ENCODE measurements at regions not wholly inside any gene's neighbourhood (a gene's known extent, or its start where the extent isn't known, plus 50 kb on each side); places are given as distances from the start of the nearest gene placed in this dataset.

DNA sequence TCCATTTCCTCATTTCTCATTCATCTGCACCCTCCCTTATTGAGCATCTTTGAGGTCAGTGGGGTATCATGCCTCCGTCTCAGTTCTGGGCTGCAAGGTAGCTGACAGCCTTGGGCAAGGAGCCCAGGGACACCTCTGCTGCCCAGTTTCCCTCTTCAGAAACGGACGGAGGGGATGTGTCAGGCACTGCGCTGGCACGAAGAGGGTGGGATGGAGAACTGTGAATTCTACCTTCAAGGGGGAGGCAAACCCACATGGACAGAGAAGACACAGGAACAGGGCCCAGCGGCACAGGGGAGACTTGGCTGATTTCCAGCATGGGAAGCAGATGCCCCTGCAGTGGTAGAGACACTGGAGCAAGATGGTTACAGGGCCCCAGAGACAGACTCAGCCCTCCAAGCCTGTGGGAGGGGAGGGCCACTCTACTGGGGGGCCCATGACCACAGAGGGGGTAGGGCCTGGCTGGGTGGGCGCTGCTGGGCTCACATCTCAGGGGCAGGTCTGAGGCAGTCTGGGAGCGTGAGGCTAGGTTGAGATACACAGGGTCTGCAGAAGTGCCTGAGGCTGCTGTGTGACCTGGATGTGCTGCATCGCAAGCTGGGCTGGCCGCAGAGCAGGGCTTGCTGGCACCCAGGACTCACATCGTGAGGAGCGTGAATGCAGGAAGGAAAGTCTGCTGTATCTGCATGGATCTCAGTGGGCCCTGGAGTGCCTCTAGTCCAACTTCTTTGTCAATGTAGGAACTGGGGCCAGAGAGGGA is 92.3 kb downstream of the HS1BP3 start:
- DNase-seq, result no peak
- Histone ChIP-seq H2BK5ac (ENCODE audit: low read depth, low read length, poor library complexity) (no peak overlapping the region), H4K12ac (ENCODE audit: low read depth, low read length) (no peak overlapping the region), H3K4me1 (ENCODE audit: control insufficient read depth in 1 of 2, insufficient read depth in 2 of 2, low read length in 2 of 2) (peaks cover 21 to 26% of the 10 kb centered on the region in 2 experiments), H2AFZ (ENCODE audit: insufficient read depth, low read length, poor library complexity) (no peak overlapping the region), H4K91ac (ENCODE audit: low read depth, low read length) (no peak overlapping the region), H3K4ac (ENCODE audit: low read depth, low read length) (no peak overlapping the region), H3K27me3 (ENCODE audit: insufficient read depth, low read length) (no peaks in the 10 kb centered on the region), H3K4me2 (ENCODE audit: low read length) (no peak overlapping the region), H3K9ac (ENCODE audit: low read length) (no peak overlapping the region), H2BK12ac (ENCODE audit: low read length) (no peak overlapping the region), H2AK5ac (ENCODE audit: low read length) (no peak overlapping the region), H4K8ac (ENCODE audit: low read depth, low read length) (no peak overlapping the region), H2BK120ac (ENCODE audit: insufficient read depth, low read length, poor library complexity) (no peak overlapping the region), H3K79me1 (ENCODE audit: low read length) (peaks cover 23% of the 10 kb centered on the region), H3K36me3 (ENCODE audit: control insufficient read depth in 1 of 2, insufficient read depth in 2 of 2, low read length in 2 of 2) (no peaks in the 10 kb centered on the region), H3K18ac (ENCODE audit: low read length) (no peak overlapping the region), H3K23ac (ENCODE audit: low read length) (no peak overlapping the region), H3K79me2 (ENCODE audit: control insufficient read depth, insufficient read depth, low read length, poor library complexity) (no peaks in the 10 kb centered on the region), H3K27ac (ENCODE audit: low read depth, low read length) (no peak overlapping the region), H3K14ac (ENCODE audit: low read length) (no peak overlapping the region), H3K4me3 (ENCODE audit: low read depth, low read length) (no peak overlapping the region), H3K9me3 (ENCODE audit: insufficient read depth, low read depth, low read length) (peaks cover 2% of the 10 kb centered on the region)
- WGBS (ENCODE audit: extremely low coverage, insufficient coverage, insufficient read length), result no CpG with 5 or more reads among the region's 12 CpGs

DNA sequence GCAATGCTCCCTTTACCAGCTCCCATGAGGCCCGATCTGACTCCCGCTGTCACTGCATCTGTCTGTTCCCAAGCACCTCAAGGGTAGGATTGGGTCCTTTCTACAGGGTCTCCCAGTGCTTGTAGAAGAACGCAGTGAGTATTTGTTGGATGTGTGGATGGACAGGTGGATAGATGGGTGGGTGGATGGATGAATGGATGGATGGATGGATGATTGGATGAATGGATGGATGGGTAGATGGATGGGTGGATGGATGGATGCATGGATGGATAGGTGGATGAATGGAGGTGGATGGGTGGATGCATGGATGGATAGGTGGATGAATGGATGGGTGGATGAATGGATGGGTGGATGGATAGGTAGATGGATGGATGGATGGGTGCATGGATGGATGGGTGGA is 91.6 kb downstream of the HS1BP3 start:
- no peak overlapping the region for H2BK12ac ChIP-seq (ENCODE audit: low read length)
- peaks cover 2% of the 10 kb centered on the region for H3K9me3 ChIP-seq (ENCODE audit: insufficient read depth, low read depth, low read length)
- no CpG with 5 or more reads among the region's 3 CpGs for WGBS (ENCODE audit: extremely low coverage, insufficient coverage, insufficient read length)
- H3K79me1 ChIP-seq (ENCODE audit: low read length), result peaks cover 24% of the 10 kb centered on the region
- H2AK5ac ChIP-seq (ENCODE audit: low read length), result no peak overlapping the region
- H3K27me3 ChIP-seq (ENCODE audit: insufficient read depth, low read length), result no peaks in the 10 kb centered on the region
- H3K14ac ChIP-seq (ENCODE audit: low read length), result no peak overlapping the region
- H3K18ac ChIP-seq (ENCODE audit: low read length), result no peak overlapping the region
- no peak overlapping the region for H4K8ac ChIP-seq (ENCODE audit: low read depth, low read length)
- no peak overlapping the region for H3K4ac ChIP-seq (ENCODE audit: low read depth, low read length)
- peaks cover 21 to 26% of the 10 kb centered on the region in 2 experiments for H3K4me1 ChIP-seq (ENCODE audit: control insufficient read depth in 1 of 2, insufficient read depth in 2 of 2, low read length in 2 of 2)
- no peak overlapping the region for H2BK120ac ChIP-seq (ENCODE audit: insufficient read depth, low read length, poor library complexity)
- no peak overlapping the region for H4K91ac ChIP-seq (ENCODE audit: low read depth, low read length)
- no peaks in the 10 kb centered on the region for H3K79me2 ChIP-seq (ENCODE audit: control insufficient read depth, insufficient read depth, low read length, poor library complexity)
- no peak overlapping the region for H2BK5ac ChIP-seq (ENCODE audit: low read depth, low read length, poor library complexity)
- no peaks in the 10 kb centered on the region for H3K36me3 ChIP-seq (ENCODE audit: control insufficient read depth in 1 of 2, insufficient read depth in 2 of 2, low read length in 2 of 2)
- H2AFZ ChIP-seq (ENCODE audit: insufficient read depth, low read length, poor library complexity), result no peak overlapping the region
- H3K4me3 ChIP-seq (ENCODE audit: low read depth, low read length), result no peak overlapping the region
- H4K12ac ChIP-seq (ENCODE audit: low read depth, low read length), result no peak overlapping the region
- no peak overlapping the region for H3K4me2 ChIP-seq (ENCODE audit: low read length)
- no peak for DNase-seq
- no peak overlapping the region for H3K9ac ChIP-seq (ENCODE audit: low read length)
- no peak overlapping the region for H3K23ac ChIP-seq (ENCODE audit: low read length)
- H3K27ac ChIP-seq (ENCODE audit: low read depth, low read length), result no peak overlapping the region

DNA sequence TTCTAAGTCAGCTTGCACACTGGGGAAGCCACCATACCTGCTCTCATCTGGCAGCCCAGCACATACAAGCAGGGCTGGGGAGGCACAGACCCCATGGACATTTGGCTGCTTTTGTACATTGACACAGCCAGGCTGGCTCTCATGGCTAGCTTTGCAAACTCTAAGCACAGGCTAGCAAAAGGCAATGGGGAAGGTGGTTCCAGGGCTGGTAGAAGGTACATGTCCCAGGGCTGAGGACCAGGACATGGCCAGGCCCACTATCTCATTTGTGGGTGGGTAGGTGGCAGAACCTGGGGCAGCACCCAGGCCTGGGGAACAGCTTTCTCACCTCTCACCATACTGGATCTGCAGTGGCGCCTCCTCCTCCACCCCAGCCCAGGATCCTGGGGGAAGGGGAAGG is 90.9 kb downstream of the HS1BP3 start:
- Histone ChIP-seq H2BK120ac (ENCODE audit: insufficient read depth, low read length, poor library complexity) (no peak overlapping the region), H2AFZ (ENCODE audit: insufficient read depth, low read length, poor library complexity) (no peak overlapping the region), H3K23ac (ENCODE audit: low read length) (no peak overlapping the region), H3K4me2 (ENCODE audit: low read length) (no peak overlapping the region), H2AK5ac (ENCODE audit: low read length) (peak overlapping the region; percentile 25), H3K4me1 (ENCODE audit: control insufficient read depth in 1 of 2, insufficient read depth in 2 of 2, low read length in 2 of 2) (peaks cover 21 to 26% of the 10 kb centered on the region in 2 experiments), H3K18ac (ENCODE audit: low read length) (no peak overlapping the region), H2BK5ac (ENCODE audit: low read depth, low read length, poor library complexity) (no peak overlapping the region), H3K79me1 (ENCODE audit: low read length) (peaks cover 27% of the 10 kb centered on the region), H3K79me2 (ENCODE audit: control insufficient read depth, insufficient read depth, low read length, poor library complexity) (no peaks in the 10 kb centered on the region), H3K9me3 (ENCODE audit: insufficient read depth, low read depth, low read length) (peaks cover 2% of the 10 kb centered on the region), H3K27me3 (ENCODE audit: insufficient read depth, low read length) (no peaks in the 10 kb centered on the region), H3K9ac (ENCODE audit: low read length) (no peak overlapping the region), H3K14ac (ENCODE audit: low read length) (no peak overlapping the region), H3K36me3 (ENCODE audit: control insufficient read depth in 1 of 2, insufficient read depth in 2 of 2, low read length in 2 of 2) (no peaks in the 10 kb centered on the region), H4K91ac (ENCODE audit: low read depth, low read length) (peak overlapping the region; percentile 21), H3K4me3 (ENCODE audit: low read depth, low read length) (no peak overlapping the region), H4K12ac (ENCODE audit: low read depth, low read length) (no peak overlapping the region), H4K8ac (ENCODE audit: low read depth, low read length) (no peak overlapping the region), H2BK12ac (ENCODE audit: low read length) (peak overlapping the region; percentile 28), H3K4ac (ENCODE audit: low read depth, low read length) (no peak overlapping the region), H3K27ac (ENCODE audit: low read depth, low read length) (no peak overlapping the region)
- no peak for DNase-seq
- WGBS (ENCODE audit: extremely low coverage, insufficient coverage, insufficient read length), result no CpG with 5 or more reads among the region's 1 CpG

DNA sequence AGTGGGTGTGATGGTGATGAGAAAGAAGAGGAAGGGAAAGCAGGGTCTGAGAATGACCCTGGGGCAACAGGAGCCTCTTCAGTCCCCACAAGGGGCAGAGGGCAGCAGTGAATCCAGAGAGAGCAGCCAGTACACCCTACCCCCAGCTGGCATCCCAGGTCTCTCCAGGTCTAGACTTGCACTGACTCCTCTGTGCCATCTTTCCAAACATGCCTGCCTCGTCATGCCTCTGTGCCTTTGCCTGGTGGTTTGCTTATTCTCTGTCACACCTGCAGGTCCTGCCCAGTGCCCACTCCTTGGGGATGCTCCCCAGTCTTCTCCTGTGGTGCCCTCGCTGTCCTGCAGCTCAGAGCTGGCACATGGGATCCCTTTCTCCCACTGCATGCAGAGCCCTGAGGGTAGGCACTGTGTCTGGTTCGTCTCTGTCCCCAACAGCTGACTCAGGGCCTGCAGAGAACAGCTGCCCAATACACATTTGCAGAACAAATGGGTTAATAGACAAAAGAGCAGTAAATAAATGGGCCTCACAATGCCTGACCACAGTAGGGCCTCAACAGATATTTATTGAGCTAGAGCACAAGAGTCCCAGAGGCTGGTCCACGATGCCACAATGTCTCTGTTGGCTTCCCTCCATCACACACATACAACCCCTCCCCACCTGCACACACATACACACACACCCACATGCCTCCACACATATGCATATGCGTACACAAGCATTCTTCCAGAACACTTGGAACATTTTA is 89.8 kb downstream of the HS1BP3 start:
- H2AFZ ChIP-seq (ENCODE audit: insufficient read depth, low read length, poor library complexity), result peak overlapping the region; percentile 19
- no peak overlapping the region for H3K4me2 ChIP-seq (ENCODE audit: low read length)
- H4K8ac ChIP-seq (ENCODE audit: low read depth, low read length), result no peak overlapping the region
- no peak overlapping the region for H3K4ac ChIP-seq (ENCODE audit: low read depth, low read length)
- peak overlapping the region; percentile 42 for H3K14ac ChIP-seq (ENCODE audit: low read length)
- no peak overlapping the region for H3K23ac ChIP-seq (ENCODE audit: low read length)
- no peaks in the 10 kb centered on the region for H3K27me3 ChIP-seq (ENCODE audit: insufficient read depth, low read length)
- peaks cover 2% of the 10 kb centered on the region for H3K79me2 ChIP-seq (ENCODE audit: control insufficient read depth, insufficient read depth, low read length, poor library complexity)
- no peaks in the 10 kb centered on the region for H3K36me3 ChIP-seq (ENCODE audit: control insufficient read depth in 1 of 2, insufficient read depth in 2 of 2, low read length in 2 of 2)
- H3K9me3 ChIP-seq (ENCODE audit: insufficient read depth, low read depth, low read length), result peaks cover 2% of the 10 kb centered on the region
- no CpG with 5 or more reads among the region's 5 CpGs for WGBS (ENCODE audit: extremely low coverage, insufficient coverage, insufficient read length)
- H3K27ac ChIP-seq (ENCODE audit: low read depth, low read length), result no peak overlapping the region
- H2BK120ac ChIP-seq (ENCODE audit: insufficient read depth, low read length, poor library complexity), result peak overlapping the region; percentile 22
- H2BK5ac ChIP-seq (ENCODE audit: low read depth, low read length, poor library complexity), result no peak overlapping the region
- H3K4me3 ChIP-seq (ENCODE audit: low read depth, low read length), result no peak overlapping the region
- H4K91ac ChIP-seq (ENCODE audit: low read depth, low read length), result peak overlapping the region; percentile 3
- peak overlapping the region; percentile 56 for H2AK5ac ChIP-seq (ENCODE audit: low read length)
- no peak overlapping the region for H3K9ac ChIP-seq (ENCODE audit: low read length)
- no peak overlapping the region for H4K12ac ChIP-seq (ENCODE audit: low read depth, low read length)
- peak overlapping the region; percentile 76 for H2BK12ac ChIP-seq (ENCODE audit: low read length)
- H3K79me1 ChIP-seq (ENCODE audit: low read length), result peaks cover 37% of the 10 kb centered on the region
- peaks cover 27 to 34% of the 10 kb centered on the region in 2 experiments for H3K4me1 ChIP-seq (ENCODE audit: control insufficient read depth in 1 of 2, insufficient read depth in 2 of 2, low read length in 2 of 2)
- DNase-seq, result no peak
- peak overlapping the region; percentile 27 for H3K18ac ChIP-seq (ENCODE audit: low read length)
